ENCODE measurements at regions not wholly inside any gene's neighbourhood (a gene's known extent, or its start where the extent isn't known, plus 50 kb on each side); places are given as distances from the start of the nearest gene placed in this dataset.
A peak's percentile ranks its signal among the peaks of the same experiment; 100 is the strongest.
"Not testable (repeated sequence)": the region's sequence is repeated elsewhere in the genome, so short reads cannot be mapped to it uniquely, and the experiment has no call there.

DNA sequence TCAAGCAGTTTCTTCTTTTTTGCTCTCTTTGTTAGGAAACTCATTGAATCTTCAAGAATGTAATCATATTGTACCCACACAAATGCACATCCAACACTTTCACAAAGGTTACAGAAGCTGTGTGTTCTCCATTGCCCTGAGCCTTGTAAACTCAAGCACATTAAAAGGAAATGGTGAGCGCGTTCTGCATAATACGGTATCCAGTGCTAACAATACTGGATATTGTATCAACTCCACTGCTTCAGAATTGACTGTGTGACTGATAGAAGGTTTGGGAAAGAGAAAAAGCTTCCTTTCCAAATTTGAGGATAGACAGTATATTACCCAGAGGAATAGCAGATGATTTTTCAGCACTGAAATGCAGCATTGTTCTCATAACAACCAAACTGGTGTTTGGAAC, 268.9 kb upstream of the RBMS3 start:
- intact Hi-C loops (cut with micrococcal nuclease): no loop called here
- Mint-ChIP-seq H3K4me1 (ENCODE audit: low read depth) (no peaks in the 10 kb centered on the region), H3K4me3 (no peak overlapping the region), H3K9me3 (peaks cover 3% of the 10 kb centered on the region), H3K27me3 (ENCODE audit: insufficient read depth) (no peaks in the 10 kb centered on the region), H3K36me3 (ENCODE audit: low read depth) (no peaks in the 10 kb centered on the region), H3K27ac (no peak overlapping the region)
- DNase-seq (ENCODE audit: low spot score): no peak

DNA sequence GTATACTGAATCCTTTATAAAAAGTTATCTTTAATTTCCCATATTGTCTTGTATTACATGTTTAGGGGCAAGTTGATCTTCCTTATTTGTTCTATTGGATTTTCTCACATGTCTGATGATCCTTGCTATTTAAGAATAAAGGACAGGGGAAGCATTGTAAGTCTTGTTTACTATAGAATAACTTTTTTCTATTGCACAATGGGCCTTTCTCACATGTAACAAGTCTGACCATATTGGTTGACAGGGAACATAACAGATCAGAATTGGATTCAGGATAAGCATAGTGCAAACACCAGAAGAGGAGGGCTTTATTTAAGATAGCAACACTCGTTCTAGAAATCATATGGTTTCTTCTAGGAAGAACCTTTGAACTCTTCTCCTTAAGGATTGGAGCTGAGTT, 257.9 kb upstream of the RBMS3 start:
- no peaks in the 10 kb centered on the region for H3K27me3 Mint-ChIP-seq (ENCODE audit: insufficient read depth)
- intact Hi-C loops (cut with micrococcal nuclease): no loop called here
- no peak overlapping the region for H3K4me3 Mint-ChIP-seq
- H3K27ac Mint-ChIP-seq: no peak overlapping the region
- DNase-seq (ENCODE audit: low spot score): no peak
- peaks cover 13% of the 10 kb centered on the region for H3K9me3 Mint-ChIP-seq
- peaks cover 4% of the 10 kb centered on the region for H3K36me3 Mint-ChIP-seq (ENCODE audit: low read depth)
- H3K4me1 Mint-ChIP-seq (ENCODE audit: low read depth): peaks cover 10% of the 10 kb centered on the region

DNA sequence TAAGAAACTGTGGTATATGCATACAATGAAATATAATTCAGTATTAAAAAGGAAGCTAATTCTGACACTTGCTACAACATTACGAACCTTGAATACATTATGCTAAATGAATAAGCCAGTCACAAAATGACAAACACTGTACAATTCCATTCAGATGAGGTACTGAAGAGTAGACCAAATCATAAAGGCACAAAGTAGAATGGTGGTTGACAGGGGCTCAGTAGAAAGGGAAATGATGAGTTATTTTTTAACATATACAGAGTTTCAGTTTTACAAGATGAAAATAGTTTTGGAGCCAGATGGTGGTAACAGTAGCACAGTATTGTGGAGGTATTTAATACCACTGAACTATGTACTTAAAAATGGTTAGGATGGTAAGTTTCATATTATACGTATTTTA, 254.6 kb upstream of the RBMS3 start:
- H3K36me3 Mint-ChIP-seq (ENCODE audit: low read depth): peaks cover 4% of the 10 kb centered on the region
- H3K9me3 Mint-ChIP-seq: peaks cover 13% of the 10 kb centered on the region
- H3K4me1 Mint-ChIP-seq (ENCODE audit: low read depth): peaks cover 10% of the 10 kb centered on the region
- no peak overlapping the region for H3K4me3 Mint-ChIP-seq
- H3K27ac Mint-ChIP-seq: peak overlapping the region; percentile 7
- DNase-seq (ENCODE audit: low spot score): no peak
- intact Hi-C loops (cut with micrococcal nuclease): loop anchor here (1.0 to 5.0 kb wide), 8 partner anchors 53 to 1321 kb away; no protein-coding TSS in a partner anchor
- H3K27me3 Mint-ChIP-seq (ENCODE audit: insufficient read depth): no peaks in the 10 kb centered on the region

DNA sequence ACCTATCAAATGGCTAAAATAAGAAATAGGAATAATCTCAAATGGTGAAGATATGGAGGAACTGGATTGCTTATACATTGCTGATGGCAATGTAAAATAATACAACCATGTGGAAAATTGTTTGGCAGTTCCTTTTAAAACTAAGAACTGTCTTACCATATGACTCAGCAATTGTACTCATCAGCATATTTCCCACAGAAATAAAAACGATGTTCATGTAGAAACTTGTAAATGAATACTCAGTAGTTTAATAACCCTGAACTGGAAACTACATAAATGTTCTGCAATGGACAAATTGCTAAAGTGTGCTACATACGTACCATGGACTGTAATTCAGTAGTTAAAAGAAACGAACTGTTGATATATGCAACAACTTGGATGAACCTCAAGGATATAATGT, 253.9 kb upstream of the RBMS3 start:
- Mint-ChIP-seq H3K4me3 (no peak overlapping the region), H3K27me3 (ENCODE audit: insufficient read depth) (no peaks in the 10 kb centered on the region)
- intact Hi-C loops (cut with micrococcal nuclease): loop anchor here (1.0 to 5.0 kb wide), 8 partner anchors 54 to 1320 kb away; no protein-coding TSS in a partner anchor

DNA sequence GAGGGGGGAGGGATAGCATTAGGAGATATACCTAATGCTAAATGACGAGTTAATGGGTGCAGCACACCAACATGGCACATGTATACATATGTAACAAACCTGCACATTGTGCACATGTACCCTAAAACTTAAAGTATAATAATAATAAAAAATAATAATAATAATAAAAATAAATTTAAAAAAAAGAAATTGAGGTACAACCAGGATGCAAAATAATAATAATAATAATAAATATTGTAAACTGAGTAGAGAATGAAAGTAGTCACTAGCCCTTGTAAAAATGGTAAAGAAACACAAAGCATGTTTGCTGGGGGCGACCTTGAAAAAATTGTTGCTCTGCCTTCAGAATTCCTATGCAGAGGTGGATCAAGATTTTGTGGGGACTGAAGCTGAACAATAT, 249.7 kb upstream of the RBMS3 start:
- H3K27ac Mint-ChIP-seq; H3K4me3 Mint-ChIP-seq; H3K36me3 Mint-ChIP-seq (ENCODE audit: low read depth); H3K9me3 Mint-ChIP-seq; DNase-seq (ENCODE audit: low spot score); H3K4me1 Mint-ChIP-seq (ENCODE audit: low read depth); intact Hi-C loops (cut with micrococcal nuclease); H3K27me3 Mint-ChIP-seq (ENCODE audit: insufficient read depth): not testable (repeated sequence)

More for the DNA sequence above, 253.9 kb upstream of the RBMS3 start:
- Mint-ChIP-seq H3K9me3 (peaks cover 13% of the 10 kb centered on the region), H3K27ac (no peak overlapping the region), H3K4me1 (ENCODE audit: low read depth) (peaks cover 10% of the 10 kb centered on the region), H3K36me3 (ENCODE audit: low read depth) (peaks cover 4% of the 10 kb centered on the region)
- no peak for DNase-seq (ENCODE audit: low spot score)

DNA sequence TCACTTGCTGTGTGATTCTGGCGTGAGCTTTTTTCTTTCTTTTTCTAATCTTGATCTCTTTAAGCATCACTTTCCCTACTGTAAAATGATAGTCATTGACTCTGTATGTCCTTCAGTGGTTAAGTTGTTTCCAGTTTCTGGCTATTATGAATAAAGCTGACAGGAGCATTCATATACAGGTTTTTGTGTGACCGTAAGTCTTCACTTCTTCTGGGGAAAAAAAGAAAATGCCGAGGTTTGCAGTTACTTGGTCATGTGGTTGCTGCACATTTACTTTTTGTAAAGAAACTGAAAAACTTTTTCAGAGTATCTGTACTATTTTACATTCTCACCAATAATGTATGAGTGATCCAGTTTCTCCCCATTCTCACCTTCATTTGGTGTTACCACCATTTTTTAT, 247.4 kb upstream of the RBMS3 start:
- Mint-ChIP-seq H3K4me3 (no peak overlapping the region), H3K4me1 (ENCODE audit: low read depth) (no peaks in the 10 kb centered on the region), H3K36me3 (ENCODE audit: low read depth) (no peaks in the 10 kb centered on the region), H3K9me3 (no peaks in the 10 kb centered on the region), H3K27me3 (ENCODE audit: insufficient read depth) (peaks cover 2% of the 10 kb centered on the region), H3K27ac (no peak overlapping the region)
- DNase-seq (ENCODE audit: low spot score): no peak
- intact Hi-C loops (cut with micrococcal nuclease): no loop called here

DNA sequence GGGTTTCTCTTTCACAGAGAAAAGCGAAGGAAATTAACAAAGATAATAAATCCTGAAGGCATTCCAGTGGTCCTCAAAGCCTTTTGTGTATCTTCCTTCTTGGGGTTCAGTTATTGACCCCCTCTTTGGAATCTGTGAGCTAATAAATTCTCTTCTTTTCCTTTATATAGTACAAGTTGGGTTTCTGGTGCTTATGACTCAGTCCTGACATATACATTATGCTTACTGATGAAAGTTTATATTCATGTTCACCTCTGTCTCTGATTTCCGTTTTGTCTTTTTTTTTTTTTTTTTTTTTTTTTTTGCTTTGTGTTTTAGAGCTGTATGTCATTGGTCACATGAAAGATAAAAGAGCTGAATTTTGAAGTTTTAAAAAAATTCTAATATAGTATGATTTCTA, 230.7 kb upstream of the RBMS3 start:
- H3K4me3 Mint-ChIP-seq: no peak overlapping the region
- no peaks in the 10 kb centered on the region for H3K36me3 Mint-ChIP-seq (ENCODE audit: low read depth)
- peaks cover 12% of the 10 kb centered on the region for H3K9me3 Mint-ChIP-seq
- intact Hi-C loops (cut with micrococcal nuclease): no loop called here
- no peak for DNase-seq (ENCODE audit: low spot score)
- H3K27ac Mint-ChIP-seq: no peak overlapping the region
- H3K27me3 Mint-ChIP-seq (ENCODE audit: insufficient read depth): peaks cover 2% of the 10 kb centered on the region
- H3K4me1 Mint-ChIP-seq (ENCODE audit: low read depth): no peaks in the 10 kb centered on the region

DNA sequence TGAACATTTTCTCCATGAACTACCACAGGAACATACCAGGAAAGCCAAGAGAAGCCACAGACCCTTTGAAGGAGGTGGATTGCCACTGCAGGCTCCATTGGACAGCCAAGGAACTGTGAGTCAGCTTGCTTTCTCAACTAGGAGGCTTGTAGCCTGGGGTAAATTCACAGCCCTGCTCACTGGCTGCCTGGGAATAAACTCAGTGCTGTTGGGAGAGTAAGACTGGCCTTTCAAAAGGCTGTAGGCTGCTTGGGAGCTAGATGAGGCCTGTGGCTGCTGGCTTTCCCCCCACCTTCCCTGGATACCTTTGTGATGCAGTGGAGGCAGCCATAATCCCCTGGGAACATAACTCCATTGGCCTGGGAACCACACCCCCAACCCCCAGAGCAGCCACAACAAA, 223.5 kb upstream of the RBMS3 start:
- Mint-ChIP-seq H3K27ac (no peak overlapping the region), H3K9me3 (peaks cover 43% of the 10 kb centered on the region), H3K27me3 (ENCODE audit: insufficient read depth) (peaks cover 4% of the 10 kb centered on the region), H3K4me3 (no peak overlapping the region), H3K4me1 (ENCODE audit: low read depth) (no peaks in the 10 kb centered on the region), H3K36me3 (ENCODE audit: low read depth) (no peaks in the 10 kb centered on the region)
- no peak for DNase-seq (ENCODE audit: low spot score)
- intact Hi-C loops (cut with micrococcal nuclease): no loop called here

DNA sequence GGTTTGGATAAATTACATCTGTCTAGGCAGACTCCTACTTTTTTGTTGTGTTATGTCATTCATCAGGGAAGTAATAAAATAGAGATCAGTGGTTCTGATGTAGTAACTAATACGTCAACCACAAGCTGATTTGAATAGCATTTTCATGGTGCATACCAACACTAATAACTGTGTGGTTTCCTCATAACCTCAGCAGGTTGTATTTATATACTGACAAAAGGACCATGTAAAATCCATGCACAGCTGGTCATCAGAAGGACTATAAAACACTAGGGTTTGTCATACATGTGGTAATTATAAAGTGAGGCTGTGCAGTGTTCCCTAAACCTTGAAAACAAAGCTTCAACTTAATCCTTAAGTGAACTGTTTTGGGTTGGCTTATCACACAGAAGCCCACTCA, 216.8 kb upstream of the RBMS3 start:
- peaks cover 15% of the 10 kb centered on the region for H3K9me3 Mint-ChIP-seq
- H3K4me3 Mint-ChIP-seq: no peak overlapping the region
- intact Hi-C loops (cut with micrococcal nuclease): no loop called here
- no peaks in the 10 kb centered on the region for H3K4me1 Mint-ChIP-seq (ENCODE audit: low read depth)
- peaks cover 2% of the 10 kb centered on the region for H3K27me3 Mint-ChIP-seq (ENCODE audit: insufficient read depth)
- no peaks in the 10 kb centered on the region for H3K36me3 Mint-ChIP-seq (ENCODE audit: low read depth)
- no peak overlapping the region for H3K27ac Mint-ChIP-seq
- no peak for DNase-seq (ENCODE audit: low spot score)

DNA sequence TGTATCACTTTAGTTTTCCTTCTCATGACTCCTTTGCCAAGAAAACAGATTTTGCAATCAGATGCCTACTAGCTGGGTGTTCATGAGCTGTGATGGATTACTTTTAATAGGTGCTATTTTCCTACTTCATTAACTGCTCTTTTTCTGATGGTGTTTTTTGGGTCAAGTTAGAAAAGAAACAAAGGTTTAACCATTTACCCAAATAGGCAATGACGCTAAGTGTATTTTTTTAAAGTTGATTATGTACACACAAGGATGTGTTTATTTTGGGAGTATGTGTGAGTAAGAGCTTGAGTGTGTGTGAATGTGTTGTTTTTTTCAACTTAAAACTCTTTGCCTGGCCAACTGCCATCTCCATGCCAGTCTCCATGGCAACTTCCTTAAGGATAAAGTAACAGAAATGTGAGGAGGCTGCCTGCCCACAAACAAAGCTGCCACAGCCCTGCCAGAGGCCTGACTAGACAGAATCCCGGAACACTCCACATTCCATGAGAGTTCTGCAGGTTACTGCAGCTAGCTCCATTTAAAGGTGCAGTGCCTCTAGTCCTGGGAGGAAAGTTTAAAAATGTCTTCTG, 215.6 kb upstream of the RBMS3 start:
- Mint-ChIP-seq H3K9me3 (peaks cover 10% of the 10 kb centered on the region), H3K4me3 (no peak overlapping the region), H3K27ac (no peak overlapping the region), H3K36me3 (ENCODE audit: low read depth) (no peaks in the 10 kb centered on the region), H3K27me3 (ENCODE audit: insufficient read depth) (no peaks in the 10 kb centered on the region), H3K4me1 (ENCODE audit: low read depth) (no peaks in the 10 kb centered on the region)
- DNase-seq (ENCODE audit: low spot score): no peak
- intact Hi-C loops (cut with micrococcal nuclease): no loop called here

DNA sequence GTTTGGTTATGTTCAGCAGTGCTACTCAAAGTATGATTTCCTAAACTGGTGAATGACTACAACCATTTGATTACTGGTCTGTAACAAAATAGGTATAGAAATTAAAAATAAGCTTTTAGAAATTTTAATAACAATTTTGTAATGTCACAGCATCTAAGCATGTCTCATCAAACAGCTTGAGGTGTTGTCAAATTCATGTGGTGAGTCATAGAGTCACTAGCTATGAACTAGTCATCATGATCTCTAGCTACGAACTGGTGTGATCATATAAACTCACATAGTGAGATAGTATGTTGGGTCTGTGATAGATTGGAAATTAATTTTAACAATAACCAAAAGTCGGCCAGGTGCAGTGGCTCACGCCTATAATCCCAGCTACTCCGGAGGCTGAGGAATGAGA, 213.9 kb upstream of the RBMS3 start:
- intact Hi-C loops (cut with micrococcal nuclease): no loop called here
- H3K36me3 Mint-ChIP-seq (ENCODE audit: low read depth): no peaks in the 10 kb centered on the region
- no peaks in the 10 kb centered on the region for H3K4me1 Mint-ChIP-seq (ENCODE audit: low read depth)
- H3K4me3 Mint-ChIP-seq: no peak overlapping the region
- no peaks in the 10 kb centered on the region for H3K27me3 Mint-ChIP-seq (ENCODE audit: insufficient read depth)
- peaks cover 21% of the 10 kb centered on the region for H3K9me3 Mint-ChIP-seq
- H3K27ac Mint-ChIP-seq: no peak overlapping the region
- no peak for DNase-seq (ENCODE audit: low spot score)

DNA sequence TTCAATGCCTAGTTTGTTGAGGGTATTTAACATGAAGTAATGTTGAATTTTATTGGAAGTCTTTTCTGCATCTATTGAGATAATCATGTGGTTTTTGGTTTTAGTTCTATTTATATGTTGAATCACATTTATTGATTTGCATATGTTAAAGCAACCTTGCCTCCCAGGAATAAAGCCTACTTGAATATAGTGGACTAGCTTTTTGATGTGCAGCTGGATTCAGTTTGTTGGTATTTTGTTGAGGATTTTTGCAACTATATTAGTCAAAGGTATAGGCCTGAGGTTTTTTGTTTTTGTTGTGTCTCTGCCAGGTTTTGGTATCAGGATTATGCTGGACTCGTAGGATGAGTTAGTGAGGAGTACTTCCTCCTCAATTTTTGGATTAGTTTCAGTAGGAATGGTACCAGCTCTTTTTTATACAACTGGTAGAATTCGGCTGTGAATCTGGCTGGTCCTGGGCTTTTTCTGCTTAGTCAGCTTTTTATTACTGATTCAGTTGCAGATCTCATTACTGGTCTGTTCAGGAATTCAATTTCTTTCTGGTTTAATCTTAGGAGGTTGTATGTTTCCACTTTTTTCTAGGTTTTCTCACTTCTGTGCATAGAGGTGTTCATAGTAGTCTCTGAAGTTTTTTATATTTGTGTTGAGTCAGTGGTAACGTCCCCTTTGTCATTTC, 209.8 kb upstream of the RBMS3 start:
- DNase-seq (ENCODE audit: low spot score): no peak
- Mint-ChIP-seq H3K4me1 (ENCODE audit: low read depth) (no peaks in the 10 kb centered on the region), H3K9me3 (peaks cover 31% of the 10 kb centered on the region), H3K36me3 (ENCODE audit: low read depth) (no peaks in the 10 kb centered on the region), H3K4me3 (no peak overlapping the region), H3K27ac (no peak overlapping the region), H3K27me3 (ENCODE audit: insufficient read depth) (peaks cover 2% of the 10 kb centered on the region)
- intact Hi-C loops (cut with micrococcal nuclease): no loop called here

DNA sequence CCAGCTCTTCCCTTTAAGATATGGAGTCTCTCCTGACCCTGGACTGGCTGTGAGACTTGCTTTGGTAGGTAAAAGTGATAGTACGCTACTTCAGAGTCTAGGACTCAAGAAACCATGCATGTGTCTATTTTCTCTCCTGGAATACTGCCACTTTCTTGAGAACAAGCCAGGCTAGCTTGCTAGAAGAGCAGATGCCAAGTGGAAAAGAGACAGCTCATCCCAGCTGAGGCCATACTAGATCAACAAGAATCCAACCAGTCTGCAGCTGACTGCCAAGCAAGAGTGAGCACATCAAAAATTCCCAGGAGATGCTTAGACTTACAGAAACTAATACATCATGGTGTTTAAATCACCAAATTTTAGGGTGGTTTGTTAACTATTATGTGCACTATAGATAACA, 208.3 kb upstream of the RBMS3 start:
- H3K27me3 Mint-ChIP-seq (ENCODE audit: insufficient read depth): peaks cover 2% of the 10 kb centered on the region
- intact Hi-C loops (cut with micrococcal nuclease): no loop called here
- H3K4me3 Mint-ChIP-seq: no peak overlapping the region
- no peak for DNase-seq (ENCODE audit: low spot score)
- H3K9me3 Mint-ChIP-seq: peaks cover 31% of the 10 kb centered on the region
- H3K4me1 Mint-ChIP-seq (ENCODE audit: low read depth): no peaks in the 10 kb centered on the region
- H3K27ac Mint-ChIP-seq: no peak overlapping the region
- no peaks in the 10 kb centered on the region for H3K36me3 Mint-ChIP-seq (ENCODE audit: low read depth)

DNA sequence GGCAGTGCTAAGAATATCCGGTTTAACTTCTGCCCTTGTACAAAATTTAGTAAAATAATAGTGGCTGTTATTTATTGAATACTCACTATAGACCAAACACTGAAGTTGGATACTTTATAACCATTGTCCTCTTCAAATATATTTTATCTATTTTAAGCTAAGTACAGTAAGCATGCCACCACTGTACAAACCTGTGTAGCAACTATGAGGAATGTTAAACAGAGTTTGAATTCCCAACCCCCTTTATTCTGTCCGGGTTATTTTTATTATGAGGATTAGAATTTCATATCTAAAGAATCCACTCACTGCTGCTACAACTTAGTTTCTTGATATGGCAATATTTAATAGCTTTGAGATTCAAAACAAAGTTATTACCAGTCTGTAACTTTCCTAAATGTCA, 203.5 kb upstream of the RBMS3 start:
- H3K27ac Mint-ChIP-seq: no peak overlapping the region
- no peaks in the 10 kb centered on the region for H3K36me3 Mint-ChIP-seq (ENCODE audit: low read depth)
- H3K4me1 Mint-ChIP-seq (ENCODE audit: low read depth): no peaks in the 10 kb centered on the region
- no peak overlapping the region for H3K4me3 Mint-ChIP-seq
- peaks cover 13% of the 10 kb centered on the region for H3K9me3 Mint-ChIP-seq
- intact Hi-C loops (cut with micrococcal nuclease): no loop called here
- peaks cover 6% of the 10 kb centered on the region for H3K27me3 Mint-ChIP-seq (ENCODE audit: insufficient read depth)
- DNase-seq (ENCODE audit: low spot score): no peak
